GM23338 (cell line): ENCODE measurements at regions not wholly inside any gene's neighbourhood (a gene's known extent, or its start where the extent isn't known, plus 50 kb on each side); places are given as distances from the start of the nearest gene placed in this dataset.

Experiments
- ATAC-seq: fragments of 200-7000 bp; cut with Tn5 transposase; 3 replicates; pipeline ENCODE4 v1.9.1; 2020
- DNase-seq: peaks from one replicate; pipeline ENCODE4 v3.0.0-alpha.2; 2015; ENCODE audit warnings: low spot score
- H2AFZ ChIP-seq: fragments of 200-600 bp; sonication (generic); 2 replicates; pipeline ENCODE4 v1.8.0; 2016; ENCODE audit warnings: antibody characterized with exemption, mild to moderate bottlenecking, moderate library complexity
- H3F3A ChIP-seq: fragments of 200-600 bp; sonication (generic); replicated peaks from 2 replicates; pipeline ENCODE4 v1.8.0; 2017; ENCODE audit warnings: antibody characterized with exemption, mixed run types, low read depth
- H3K27ac ChIP-seq: fragments of 200-600 bp; sonication (generic); 2 replicates; pipeline ENCODE4 v1.6.1; 2016; ENCODE audit warnings: low read depth
- H3K27me3 ChIP-seq: fragments of 200-600 bp; sonication (generic); 2 replicates; pipeline ENCODE4 v1.8.0; 2016; ENCODE audit warnings: mild to moderate bottlenecking, mixed run types, moderate library complexity; ENCODE audit not compliant: insufficient read depth
- H3K36me3 ChIP-seq: fragments of 200-600 bp; sonication (generic); 2 replicates; pipeline ENCODE4 v1.8.0; 2016; ENCODE audit warnings: mild to moderate bottlenecking; ENCODE audit not compliant: insufficient read depth
- H3K4me1 ChIP-seq: fragments of 200-600 bp; sonication (generic); 2 replicates; pipeline ENCODE4 v1.8.0; 2016; ENCODE audit warnings: mild to moderate bottlenecking, moderate library complexity; ENCODE audit not compliant: insufficient read depth
- H3K4me2 ChIP-seq: fragments of 200-600 bp; sonication (generic); 2 replicates; pipeline ENCODE4 v1.7.1; 2017; ENCODE audit warnings: mixed run types
- H3K4me3 ChIP-seq: fragments of 200-600 bp; sonication (generic); 2 replicates; pipeline ENCODE4 v1.6.1; 2016; ENCODE audit warnings: mixed run types
- H3K79me2 ChIP-seq: fragments of 200-600 bp; sonication (generic); replicated peaks from 2 replicates; pipeline ENCODE4 v1.8.0; 2017; ENCODE audit warnings: mild to moderate bottlenecking; ENCODE audit not compliant: insufficient read depth
- H3K9me2 ChIP-seq: fragments of 200-600 bp; sonication (generic); 2 replicates; pipeline ENCODE4 v1.8.0; 2017; ENCODE audit not compliant: insufficient read depth
- H4K20me1 ChIP-seq: fragments of 200-600 bp; sonication (generic); replicated peaks from 2 replicates; pipeline ENCODE4 v1.8.0; 2017; ENCODE audit warnings: mild to moderate bottlenecking; ENCODE audit not compliant: insufficient read depth
- H3K27ac Mint-ChIP-seq: 2 replicates; pipeline ENCODE4 v1.8.0; 2020; ENCODE audit warnings: inconsistent platforms, mild to moderate bottlenecking, moderate library complexity, mixed read lengths
- H3K27me3 Mint-ChIP-seq: 3 replicates; pipeline ENCODE4 v1.8.0; 2022; ENCODE audit warnings: low read depth, mild to moderate bottlenecking, moderate library complexity, mixed read lengths, inconsistent platforms; ENCODE audit not compliant: insufficient read depth, poor library complexity
- H3K36me3 Mint-ChIP-seq: 3 replicates; pipeline ENCODE4 v1.8.0; 2021; ENCODE audit warnings: low read depth, mild to moderate bottlenecking, inconsistent platforms, moderate library complexity, mixed read lengths
- H3K4me1 Mint-ChIP-seq: 3 replicates; pipeline ENCODE4 v1.8.0; 2020; ENCODE audit warnings: mild to moderate bottlenecking, inconsistent platforms, mixed read lengths
- H3K4me3 Mint-ChIP-seq: 3 replicates; pipeline ENCODE4 v1.8.0; 2021; ENCODE audit warnings: moderate library complexity, mild to moderate bottlenecking, inconsistent platforms, mixed read lengths
- H3K9me3 Mint-ChIP-seq: 3 replicates; pipeline ENCODE4 v1.8.0; 2020; ENCODE audit warnings: moderate library complexity, mild to moderate bottlenecking, inconsistent platforms, mixed read lengths
- ETS1 ChIP-seq: IDR thresholded peaks from 2 replicates; pipeline ENCODE4 v1.6.1; 2016; ENCODE audit warnings: antibody characterized with exemption
- NANOG ChIP-seq: IDR thresholded peaks from 2 replicates; pipeline ENCODE4 v1.6.1; 2016; ENCODE audit warnings: antibody characterized with exemption, borderline replicate concordance
- POLR2AphosphoS5 ChIP-seq: IDR thresholded peaks from 2 replicates; pipeline ENCODE4 v1.6.1; 2016; ENCODE audit warnings: antibody characterized with exemption, low read depth
- STAT1 ChIP-seq: IDR thresholded peaks from one replicate; pipeline ENCODE4 v1.6.1; 2016; ENCODE audit warnings: antibody characterized with exemption; ENCODE audit not compliant: unreplicated experiment
- ZNF114 ChIP-seq: fragments of 250-450 bp; sonication (Bioruptor Pico); IDR thresholded peaks from 2 replicates; pipeline ENCODE4 v1.5.0; 2020; ENCODE audit warnings: mild to moderate bottlenecking, moderate library complexity
- ZNF462 ChIP-seq: fragments of 250-450 bp; sonication (Bioruptor Pico); IDR thresholded peaks from 2 replicates; pipeline ENCODE4 v1.5.0; 2020; ENCODE audit warnings: mild to moderate bottlenecking, moderate library complexity

- Mint-ChIP-seq H3K9me3 (no peaks in the 10 kb centered on the region; the same call in 2 of the 3 replicates), H3K4me3 (no peak overlapping the region), H3K27ac (no peak overlapping the region), H3K4me1 (peaks cover 4% of the 10 kb centered on the region; the same call in 2 of the 3 replicates), H3K36me3 (no peaks in the 10 kb centered on the region), H3K27me3 (no peaks in the 10 kb centered on the region)
- Histone ChIP-seq H3F3A (no peaks in the 10 kb centered on the region), H3K79me2 (no peaks in the 10 kb centered on the region), H3K9me2 (0 out of 2 replicates have a peak, but pooled peaks cover 5% of the 10 kb centered on the region), H3K4me3 (no peak overlapping the region), H4K20me1 (no peaks in the 10 kb centered on the region), H3K4me2 (no peak overlapping the region), H3K36me3 (no peaks in the 10 kb centered on the region), H3K27me3 (no peaks in the 10 kb centered on the region), H3K4me1 (no peaks in the 10 kb centered on the region), H3K27ac (no peak overlapping the region), H2AFZ (no peak overlapping the region)
- ATAC-seq: no peak
- no peak for TF ChIP-seq ZNF114 (CRISPR knock-in tag)
- DNase-seq: no peak
These were observed 344.0 kb downstream of the DSC3 start for GRCh38 chr18:30698571-30698970.

- no peaks in the 10 kb centered on the region for H3K36me3 ChIP-seq
- no peaks in the 10 kb centered on the region for H3K27me3 ChIP-seq
- H3K4me1 ChIP-seq: no peaks in the 10 kb centered on the region
- H3F3A ChIP-seq: no peaks in the 10 kb centered on the region
- H3K4me3 ChIP-seq: no peak overlapping the region
- no peaks in the 10 kb centered on the region; the same call in 2 of the 3 replicates for H3K9me3 Mint-ChIP-seq
- H2AFZ ChIP-seq: no peak overlapping the region
- no peak for ATAC-seq
- H3K4me3 Mint-ChIP-seq: no peak overlapping the region
- 0 out of 2 replicates have a peak, but pooled peaks cover 5% of the 10 kb centered on the region for H3K9me2 ChIP-seq
- H3K79me2 ChIP-seq: no peaks in the 10 kb centered on the region
- no peaks in the 10 kb centered on the region for H4K20me1 ChIP-seq
- no peak overlapping the region for H3K27ac Mint-ChIP-seq
- no peak overlapping the region for H3K27ac ChIP-seq
- TF ChIP-seq NANOG: no peak
- TF ChIP-seq STAT1: no peak
- no peak for TF ChIP-seq ETS1
- TF ChIP-seq POLR2AphosphoS5: no peak
- TF ChIP-seq ZNF462 (CRISPR knock-in tag): no peak
- H3K4me1 Mint-ChIP-seq: no peaks in the 10 kb centered on the region
- DNase-seq: no peak
- H3K27me3 Mint-ChIP-seq: no peaks in the 10 kb centered on the region
- H3K36me3 Mint-ChIP-seq: no peaks in the 10 kb centered on the region
- H3K4me2 ChIP-seq: no peak overlapping the region
These were observed 346.3 kb downstream of the DSC3 start for GRCh38 chr18:30696201-30696600.
